ENCODE measurements at regions not wholly inside any gene's neighbourhood (a gene's known extent, or its start where the extent isn't known, plus 50 kb on each side); places are given as distances from the start of the nearest gene placed in this dataset.

DNA sequence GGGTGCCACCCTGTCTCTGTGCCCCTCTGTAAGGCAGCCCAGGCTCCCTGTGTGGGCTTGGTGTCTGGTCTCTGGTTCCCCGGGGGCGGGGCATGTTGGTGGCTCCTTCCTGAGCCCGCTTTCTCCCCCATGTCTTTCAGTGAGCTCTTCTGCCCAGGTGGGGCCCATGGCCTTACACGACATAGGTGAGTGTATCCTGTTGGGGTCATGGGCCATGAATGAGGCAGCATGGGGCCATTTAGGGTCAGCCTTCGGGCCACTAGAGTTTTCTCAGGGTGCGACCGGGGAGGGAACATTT, 195.1 kb downstream of the UBE3A start:
- TF ChIP-seq, protein P1, sequence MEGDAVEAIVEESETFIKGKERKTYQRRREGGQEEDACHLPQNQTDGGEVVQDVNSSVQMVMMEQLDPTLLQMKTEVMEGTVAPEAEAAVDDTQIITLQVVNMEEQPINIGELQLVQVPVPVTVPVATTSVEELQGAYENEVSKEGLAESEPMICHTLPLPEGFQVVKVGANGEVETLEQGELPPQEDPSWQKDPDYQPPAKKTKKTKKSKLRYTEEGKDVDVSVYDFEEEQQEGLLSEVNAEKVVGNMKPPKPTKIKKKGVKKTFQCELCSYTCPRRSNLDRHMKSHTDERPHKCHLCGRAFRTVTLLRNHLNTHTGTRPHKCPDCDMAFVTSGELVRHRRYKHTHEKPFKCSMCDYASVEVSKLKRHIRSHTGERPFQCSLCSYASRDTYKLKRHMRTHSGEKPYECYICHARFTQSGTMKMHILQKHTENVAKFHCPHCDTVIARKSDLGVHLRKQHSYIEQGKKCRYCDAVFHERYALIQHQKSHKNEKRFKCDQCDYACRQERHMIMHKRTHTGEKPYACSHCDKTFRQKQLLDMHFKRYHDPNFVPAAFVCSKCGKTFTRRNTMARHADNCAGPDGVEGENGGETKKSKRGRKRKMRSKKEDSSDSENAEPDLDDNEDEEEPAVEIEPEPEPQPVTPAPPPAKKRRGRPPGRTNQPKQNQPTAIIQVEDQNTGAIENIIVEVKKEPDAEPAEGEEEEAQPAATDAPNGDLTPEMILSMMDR (IDR thresholded peaks at IDR 0.05; ENCODE audit: low read depth, low read length) = no peak
- TF ChIP-seq EZH2phosphoT487 (IDR thresholded peaks at IDR 0.05; ENCODE audit: low read depth) = no peak

All from OCI-LY3 (cell line).